C4-2B (cell line): ENCODE measurements at regions not wholly inside any gene's neighbourhood (a gene's known extent, or its start where the extent isn't known, plus 50 kb on each side); places are given as distances from the start of the nearest gene placed in this dataset.

ENCODE experiments used
- ZFX ChIP-seq: fragments of 450-650 bp; IDR thresholded peaks from 2 replicates; pipeline ENCODE4 v1.6.1; 2017
- TF ChIP-seq, protein P1 (sequence below): fragments of 450-650 bp; conservative IDR thresholded peaks from 2 replicates; pipeline ENCODE4 v1.5.1; 2017; ENCODE audit warnings: mild to moderate bottlenecking

DNA sequence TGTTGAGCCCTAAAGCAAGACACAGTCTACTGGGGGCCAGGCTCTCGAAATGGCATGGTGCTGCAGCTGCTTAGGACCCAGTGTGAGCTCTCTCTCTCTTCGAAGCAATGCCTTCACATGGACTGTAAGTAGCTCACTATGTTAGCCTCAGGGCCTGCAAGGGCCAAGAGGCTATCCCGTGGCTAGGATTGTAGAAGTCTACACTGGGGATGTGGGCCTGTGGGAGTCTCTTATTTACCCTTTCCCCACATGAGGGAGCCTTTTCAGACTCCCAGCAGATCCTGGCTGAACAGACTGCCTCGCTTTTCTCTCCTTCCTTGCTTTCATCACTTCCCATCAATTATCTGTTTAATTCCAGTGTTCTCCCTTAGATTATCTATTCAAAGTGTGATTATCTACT is 101.4 kb downstream of the GPR65 start:
- TF ChIP-seq, protein P1, sequence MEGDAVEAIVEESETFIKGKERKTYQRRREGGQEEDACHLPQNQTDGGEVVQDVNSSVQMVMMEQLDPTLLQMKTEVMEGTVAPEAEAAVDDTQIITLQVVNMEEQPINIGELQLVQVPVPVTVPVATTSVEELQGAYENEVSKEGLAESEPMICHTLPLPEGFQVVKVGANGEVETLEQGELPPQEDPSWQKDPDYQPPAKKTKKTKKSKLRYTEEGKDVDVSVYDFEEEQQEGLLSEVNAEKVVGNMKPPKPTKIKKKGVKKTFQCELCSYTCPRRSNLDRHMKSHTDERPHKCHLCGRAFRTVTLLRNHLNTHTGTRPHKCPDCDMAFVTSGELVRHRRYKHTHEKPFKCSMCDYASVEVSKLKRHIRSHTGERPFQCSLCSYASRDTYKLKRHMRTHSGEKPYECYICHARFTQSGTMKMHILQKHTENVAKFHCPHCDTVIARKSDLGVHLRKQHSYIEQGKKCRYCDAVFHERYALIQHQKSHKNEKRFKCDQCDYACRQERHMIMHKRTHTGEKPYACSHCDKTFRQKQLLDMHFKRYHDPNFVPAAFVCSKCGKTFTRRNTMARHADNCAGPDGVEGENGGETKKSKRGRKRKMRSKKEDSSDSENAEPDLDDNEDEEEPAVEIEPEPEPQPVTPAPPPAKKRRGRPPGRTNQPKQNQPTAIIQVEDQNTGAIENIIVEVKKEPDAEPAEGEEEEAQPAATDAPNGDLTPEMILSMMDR, result no peak
- TF ChIP-seq ZFX, result no peak
